HepG2 (cell line): ENCODE measurements at regions not wholly inside any gene's neighbourhood (a gene's known extent, or its start where the extent isn't known, plus 50 kb on each side); places are given as distances from the start of the nearest gene placed in this dataset.

Experiments used
- ATAC-seq: fragments of 200-7000 bp; cut with Tn5 transposase; 3 replicates; pipeline ENCODE4 v1.9.1; 2020; ENCODE audit warnings: mild to moderate bottlenecking, moderate library complexity
- BruUV-seq: library from RNA; stranded (reverse); fragments of 400-500 nt; replicated peaks from 2 replicates; lab custom pipeline; 2021; lab: Mats Ljungman, UMichigan
- CTCF ChIA-PET: fragments of 300-600 bp; formaldehyde crosslinking; extraction: SDS; loops from one replicate; lab custom pipeline; 2021; ENCODE audit warnings: low total read pairs, inconsistent platforms, low intra/inter-chr PET ratio; lab: Yijun Ruan, JAX
- POLR2A ChIA-PET: fragments of 350-600 bp; sonication (Branson Sonifier 250); formaldehyde crosslinking; loops from one replicate; lab custom pipeline; 2020; ENCODE audit warnings: antibody characterized with exemption, inconsistent platforms; lab: Yijun Ruan, JAX
- DNase-seq: peaks from one replicate; pipeline ENCODE4 v3.0.0-alpha.2; 2015; ENCODE audit warnings: low spot score
- FAIRE-seq: peaks from 3 replicates; lab custom pipeline; 2011; peaks lifted over from hg19 to GRCh38; lab: Jason Lieb, UNC
- H2AFZ ChIP-seq: one replicate; pipeline ENCODE4 v1.6.1; 2011; ENCODE audit warnings: low read length, inconsistent platforms
- H3K27ac ChIP-seq: fragments of 300-600 bp; 3 replicates; pipeline ENCODE4 v1.8.0; 2011; ENCODE audit warnings: mixed run types, mild to moderate bottlenecking, mixed read lengths, low read length, inconsistent platforms; ENCODE audit not compliant: insufficient read depth; ENCODE audit errors: extremely low read length
- H3K27me3 ChIP-seq, 2 experiments: fragments of 200-600 bp in 1 of 2; 2 replicates in 1 of 2; 3 replicates in 1 of 2; pipeline versions ENCODE4 v1.6.0 to v1.8.0; 2011; ENCODE audit warnings: low read length in 2 of 2, mild to moderate bottlenecking in 2 of 2, moderate library complexity in 2 of 2, inconsistent platforms in 1 of 2; ENCODE audit not compliant: insufficient read depth in 2 of 2, control insufficient read depth in 1 of 2
- H3K36me3 ChIP-seq, 2 experiments: fragments of 200-600 bp in 1 of 2; replicated peaks in 1 of 2; 2 replicates in 1 of 2; 3 replicates in 1 of 2; pipeline versions ENCODE4 v1.5.1 to v1.8.0; 2011; ENCODE audit warnings: low read length in 2 of 2, inconsistent platforms in 1 of 2; ENCODE audit not compliant: insufficient read depth in 2 of 2, control insufficient read depth in 1 of 2
- H3K4me1 ChIP-seq: 2 replicates; pipeline ENCODE4 v1.5.1; 2012; ENCODE audit warnings: low read length, inconsistent platforms; ENCODE audit not compliant: insufficient read depth
- H3K4me2 ChIP-seq: 2 replicates; pipeline ENCODE4 v1.6.0; 2011; ENCODE audit warnings: low read depth, low read length, inconsistent platforms
- H3K4me3 ChIP-seq, 3 experiments: fragments of 200-600 bp in 1 of 3; sonication (generic), shearing (Covaris generic) in 1 of 3; replicated peaks in 1 of 3; 2 replicates each; pipeline ENCODE4 v1.5.1; 2011 to 2016; ENCODE audit warnings: low read length in 3 of 3, inconsistent platforms in 2 of 3, low read depth in 2 of 3, mild to moderate bottlenecking in 2 of 3, control low read depth in 1 of 3, mixed read lengths in 1 of 3; ENCODE audit not compliant: insufficient read depth in 1 of 3
- H3K79me2 ChIP-seq: one replicate; pipeline ENCODE4 v1.6.1; 2011; ENCODE audit warnings: low read length, inconsistent platforms; ENCODE audit not compliant: insufficient read depth
- H3K9ac ChIP-seq: 2 replicates; pipeline ENCODE4 v1.6.0; 2011; ENCODE audit warnings: mild to moderate bottlenecking, low read depth, low read length, inconsistent platforms; ENCODE audit not compliant: insufficient read depth
- H3K9me3 ChIP-seq: 2 replicates; pipeline ENCODE4 v1.5.1; 2012; ENCODE audit warnings: mild to moderate bottlenecking, low read length
- H4K20me1 ChIP-seq: 2 replicates; pipeline ENCODE4 v1.6.0; 2011; ENCODE audit warnings: inconsistent platforms, mild to moderate bottlenecking, low read length, moderate library complexity; ENCODE audit not compliant: insufficient read depth
- MYC ChIP-seq: sonication (generic); formaldehyde crosslinking; IDR thresholded peaks from 2 replicates; pipeline ENCODE4 v1.9.0; 2021; ENCODE audit warnings: missing genetic modification reagents, borderline replicate concordance
- NONO ChIP-seq, 2 experiments: fragments of 450-650 bp in 1 of 2; sonication (generic) in 1 of 2; formaldehyde crosslinking in 1 of 2; IDR thresholded peaks in 1 of 2; conservative IDR thresholded peaks in 1 of 2; 2 replicates each; pipeline versions ENCODE4 v1.6.1 to v1.8.0; 2017 to 2022; ENCODE audit warnings: mild to moderate bottlenecking in 1 of 2, missing genetic modification reagents in 1 of 2, moderate library complexity in 1 of 2
- SCMH1 ChIP-seq: sonication (generic); formaldehyde crosslinking; IDR thresholded peaks from 2 replicates; pipeline ENCODE4 v1.9.0; 2021; ENCODE audit warnings: missing genetic modification reagents, mild to moderate bottlenecking, borderline replicate concordance
- SP4 ChIP-seq: sonication (generic); formaldehyde crosslinking; IDR thresholded peaks from 2 replicates; pipeline ENCODE4 v1.8.1; 2023; ENCODE audit warnings: mild to moderate bottlenecking, missing genetic modification reagents
- TOE1 ChIP-seq: sonication (generic); formaldehyde crosslinking; IDR thresholded peaks from 2 replicates; pipeline ENCODE4 v1.4.0; 2020; ENCODE audit warnings: mild to moderate bottlenecking, missing genetic modification reagents
- ZBTB8A ChIP-seq: sonication (generic); formaldehyde crosslinking; IDR thresholded peaks from 2 replicates; pipeline ENCODE4 v1.4.0; 2020; ENCODE audit warnings: mild to moderate bottlenecking, low read depth, missing genetic modification reagents, borderline replicate concordance
- ZMYM2 ChIP-seq: sonication (generic); formaldehyde crosslinking; IDR thresholded peaks from 2 replicates; pipeline ENCODE4 v1.8.0; 2022; ENCODE audit warnings: mild to moderate bottlenecking, missing genetic modification reagents
- ZNF496 ChIP-seq: sonication (generic); formaldehyde crosslinking; IDR thresholded peaks from 2 replicates; pipeline ENCODE4 v1.8.1; 2023; ENCODE audit warnings: mild to moderate bottlenecking, moderate library complexity, missing genetic modification reagents; ENCODE audit not compliant: insufficient replicate concordance
- ZNF556 ChIP-seq: sonication (generic); formaldehyde crosslinking; IDR thresholded peaks from 2 replicates; pipeline ENCODE4 v1.4.0; 2020; ENCODE audit warnings: mild to moderate bottlenecking, missing genetic modification reagents, borderline replicate concordance
- ZNF607 ChIP-seq: sonication (generic); formaldehyde crosslinking; IDR thresholded peaks from 2 replicates; pipeline ENCODE4 v1.5.1; 2020; ENCODE audit warnings: missing genetic modification reagents, mild to moderate bottlenecking, borderline replicate concordance
- ZNF790 ChIP-seq: sonication (generic); formaldehyde crosslinking; IDR thresholded peaks from 2 replicates; pipeline ENCODE4 v1.8.0; 2022; ENCODE audit warnings: missing genetic modification reagents, mild to moderate bottlenecking, borderline replicate concordance
- WGBS: methylation state at CpG from one replicate; pipeline ENCODE4 v1.1.6; 2017; ENCODE audit warnings: low lambda C conversion rate; 5-methylcytosine and 5-hydroxymethylcytosine counted together
- in situ Hi-C: cut with HindIII; loops from 2 replicates; pipeline ENCODE4 v1.10.0; 2017; ENCODE audit warnings: low pct_unique_long_range_greater_than_20kb; ENCODE audit not compliant: extremely low pct_ligation_motif_present
- intact Hi-C: fragments of 100-400 bp; cut with micrococcal nuclease; formaldehyde crosslinking; loops from one replicate; pipeline ENCODE4 v1.10.0; 2022; ENCODE audit not compliant: unreplicated experiment
- TF ChIP-seq, protein P1 (sequence below): fragments of 450-650 bp; IDR thresholded peaks from 2 replicates; pipeline ENCODE4 v1.6.1; 2017
- TF ChIP-seq, protein P2 (sequence below), 2 experiments: fragments of 450-650 bp in 1 of 2; sonication (generic) in 1 of 2; formaldehyde crosslinking in 1 of 2; IDR thresholded peaks; 2 replicates each; pipeline versions ENCODE4 v1.6.1 to v1.8.0; 2016 to 2022; ENCODE audit warnings: antibody characterized with exemption in 1 of 2, mild to moderate bottlenecking in 1 of 2, missing genetic modification reagents in 1 of 2

DNA sequence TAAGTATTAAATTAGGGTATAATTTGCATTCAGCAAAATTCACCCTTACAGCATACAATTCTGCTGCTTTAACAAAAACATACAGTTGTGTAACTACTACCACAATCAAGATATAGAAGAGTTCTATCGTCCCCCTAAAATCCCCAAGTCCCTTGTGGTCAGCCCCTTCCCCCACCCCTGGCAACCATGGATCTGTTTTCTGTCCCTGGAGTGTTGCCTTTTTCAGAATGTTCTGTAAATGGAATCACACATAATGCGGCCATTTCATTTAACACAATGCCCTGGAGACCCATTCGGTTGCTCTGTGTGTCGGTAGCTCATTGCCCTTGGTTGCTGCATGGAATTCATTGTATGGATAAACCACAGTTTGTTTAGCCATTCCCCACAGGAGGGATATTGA is 190.2 kb downstream of the IRX5 start:
- no peak overlapping the region for H3K4me3 ChIP-seq
- H3K36me3 ChIP-seq: no peaks in the 10 kb centered on the region
- DNase-seq: no peak
- in situ Hi-C loops: no loop called here
- 47% methylated on average over 4 of the region's 4 CpGs for WGBS
- H3K27ac ChIP-seq: no peak overlapping the region
- CTCF ChIA-PET: interaction anchor here (1.3 kb wide), 1 partner anchor 137 kb away, joined by 4 read pairs; no protein-coding TSS in a partner anchor
- no peaks in the 10 kb centered on the region for H3K4me1 ChIP-seq
- no peak for FAIRE-seq
- H2AFZ ChIP-seq: no peak overlapping the region
- no peak overlapping the region for H3K9ac ChIP-seq
- intact Hi-C loops: no loop called here
- POLR2A ChIA-PET: no interaction called here
- no TSS peak for BruUV-seq
- no peak overlapping the region for H3K4me2 ChIP-seq
- no peaks in the 10 kb centered on the region for H4K20me1 ChIP-seq
- H3K9me3 ChIP-seq: no peaks in the 10 kb centered on the region
- H3K27me3 ChIP-seq: no peaks in the 10 kb centered on the region; a peak in 1 of 5 replicates
- no peak for ATAC-seq
- H3K79me2 ChIP-seq: no peaks in the 10 kb centered on the region
- TF ChIP-seq MYC (no peak), ZNF607 (no peak), SP4 (no peak), SCMH1 (no peak), ZNF556 (CRISPR knock-in tag) (no peak), ZBTB8A (CRISPR knock-in tag) (no peak), ZNF496 (CRISPR knock-in tag) (no peak), NONO (IDR thresholded peaks at IDR 0.05) (no peak), NONO (CRISPR knock-in tag; conservative IDR thresholded peaks at IDR 0.05) (no peak), TOE1 (CRISPR knock-in tag) (no peak), ZNF790 (no peak), ZMYM2 (CRISPR knock-in tag) (no peak)
- TF ChIP-seq, protein P1, sequence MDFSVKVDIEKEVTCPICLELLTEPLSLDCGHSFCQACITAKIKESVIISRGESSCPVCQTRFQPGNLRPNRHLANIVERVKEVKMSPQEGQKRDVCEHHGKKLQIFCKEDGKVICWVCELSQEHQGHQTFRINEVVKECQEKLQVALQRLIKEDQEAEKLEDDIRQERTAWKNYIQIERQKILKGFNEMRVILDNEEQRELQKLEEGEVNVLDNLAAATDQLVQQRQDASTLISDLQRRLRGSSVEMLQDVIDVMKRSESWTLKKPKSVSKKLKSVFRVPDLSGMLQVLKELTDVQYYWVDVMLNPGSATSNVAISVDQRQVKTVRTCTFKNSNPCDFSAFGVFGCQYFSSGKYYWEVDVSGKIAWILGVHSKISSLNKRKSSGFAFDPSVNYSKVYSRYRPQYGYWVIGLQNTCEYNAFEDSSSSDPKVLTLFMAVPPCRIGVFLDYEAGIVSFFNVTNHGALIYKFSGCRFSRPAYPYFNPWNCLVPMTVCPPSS: no peak
- TF ChIP-seq, protein P2, sequence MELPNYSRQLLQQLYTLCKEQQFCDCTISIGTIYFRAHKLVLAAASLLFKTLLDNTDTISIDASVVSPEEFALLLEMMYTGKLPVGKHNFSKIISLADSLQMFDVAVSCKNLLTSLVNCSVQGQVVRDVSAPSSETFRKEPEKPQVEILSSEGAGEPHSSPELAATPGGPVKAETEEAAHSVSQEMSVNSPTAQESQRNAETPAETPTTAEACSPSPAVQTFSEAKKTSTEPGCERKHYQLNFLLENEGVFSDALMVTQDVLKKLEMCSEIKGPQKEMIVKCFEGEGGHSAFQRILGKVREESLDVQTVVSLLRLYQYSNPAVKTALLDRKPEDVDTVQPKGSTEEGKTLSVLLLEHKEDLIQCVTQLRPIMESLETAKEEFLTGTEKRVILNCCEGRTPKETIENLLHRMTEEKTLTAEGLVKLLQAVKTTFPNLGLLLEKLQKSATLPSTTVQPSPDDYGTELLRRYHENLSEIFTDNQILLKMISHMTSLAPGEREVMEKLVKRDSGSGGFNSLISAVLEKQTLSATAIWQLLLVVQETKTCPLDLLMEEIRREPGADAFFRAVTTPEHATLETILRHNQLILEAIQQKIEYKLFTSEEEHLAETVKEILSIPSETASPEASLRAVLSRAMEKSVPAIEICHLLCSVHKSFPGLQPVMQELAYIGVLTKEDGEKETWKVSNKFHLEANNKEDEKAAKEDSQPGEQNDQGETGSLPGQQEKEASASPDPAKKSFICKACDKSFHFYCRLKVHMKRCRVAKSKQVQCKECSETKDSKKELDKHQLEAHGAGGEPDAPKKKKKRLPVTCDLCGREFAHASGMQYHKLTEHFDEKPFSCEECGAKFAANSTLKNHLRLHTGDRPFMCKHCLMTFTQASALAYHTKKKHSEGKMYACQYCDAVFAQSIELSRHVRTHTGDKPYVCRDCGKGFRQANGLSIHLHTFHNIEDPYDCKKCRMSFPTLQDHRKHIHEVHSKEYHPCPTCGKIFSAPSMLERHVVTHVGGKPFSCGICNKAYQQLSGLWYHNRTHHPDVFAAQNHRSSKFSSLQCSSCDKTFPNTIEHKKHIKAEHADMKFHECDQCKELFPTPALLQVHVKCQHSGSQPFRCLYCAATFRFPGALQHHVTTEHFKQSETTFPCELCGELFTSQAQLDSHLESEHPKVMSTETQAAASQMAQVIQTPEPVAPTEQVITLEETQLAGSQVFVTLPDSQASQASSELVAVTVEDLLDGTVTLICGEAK (IDR thresholded peaks at IDR 0.05): no peak
- TF ChIP-seq, protein P2 (CRISPR knock-in tag; IDR thresholded peaks at IDR 0.05): no peak
